ENCODE measurements at regions not wholly inside any gene's neighbourhood (a gene's known extent, or its start where the extent isn't known, plus 50 kb on each side); places are given as distances from the start of the nearest gene placed in this dataset.

GRCh38 chr20:11378252-11378651 lies 539.4 kb upstream of the BTBD3 start:
- in situ Hi-C loops (cut with MboI; ENCODE audit: low sequenced_read_pairs, unreplicated experiment), result no loop called here
- TF ChIP-seq, protein P1, sequence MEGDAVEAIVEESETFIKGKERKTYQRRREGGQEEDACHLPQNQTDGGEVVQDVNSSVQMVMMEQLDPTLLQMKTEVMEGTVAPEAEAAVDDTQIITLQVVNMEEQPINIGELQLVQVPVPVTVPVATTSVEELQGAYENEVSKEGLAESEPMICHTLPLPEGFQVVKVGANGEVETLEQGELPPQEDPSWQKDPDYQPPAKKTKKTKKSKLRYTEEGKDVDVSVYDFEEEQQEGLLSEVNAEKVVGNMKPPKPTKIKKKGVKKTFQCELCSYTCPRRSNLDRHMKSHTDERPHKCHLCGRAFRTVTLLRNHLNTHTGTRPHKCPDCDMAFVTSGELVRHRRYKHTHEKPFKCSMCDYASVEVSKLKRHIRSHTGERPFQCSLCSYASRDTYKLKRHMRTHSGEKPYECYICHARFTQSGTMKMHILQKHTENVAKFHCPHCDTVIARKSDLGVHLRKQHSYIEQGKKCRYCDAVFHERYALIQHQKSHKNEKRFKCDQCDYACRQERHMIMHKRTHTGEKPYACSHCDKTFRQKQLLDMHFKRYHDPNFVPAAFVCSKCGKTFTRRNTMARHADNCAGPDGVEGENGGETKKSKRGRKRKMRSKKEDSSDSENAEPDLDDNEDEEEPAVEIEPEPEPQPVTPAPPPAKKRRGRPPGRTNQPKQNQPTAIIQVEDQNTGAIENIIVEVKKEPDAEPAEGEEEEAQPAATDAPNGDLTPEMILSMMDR (IDR thresholded peaks at IDR 0.05; ENCODE audit: borderline replicate concordance, control extremely low read depth, extremely low read depth, insufficient read depth, missing control alignments), result no peak
- DNase-seq (ENCODE audit: low spot score), result no peak

- DNase-seq (ENCODE audit: low spot score), result no peak
- TF ChIP-seq, protein P1 (IDR thresholded peaks at IDR 0.05; ENCODE audit: borderline replicate concordance, control extremely low read depth, extremely low read depth, insufficient read depth, missing control alignments), result no peak
- in situ Hi-C loops (cut with MboI; ENCODE audit: low sequenced_read_pairs, unreplicated experiment), result no loop called here
Observed at GRCh38 chr20:11379257-11380011, 538.3 kb upstream of the BTBD3 start.

DNA sequence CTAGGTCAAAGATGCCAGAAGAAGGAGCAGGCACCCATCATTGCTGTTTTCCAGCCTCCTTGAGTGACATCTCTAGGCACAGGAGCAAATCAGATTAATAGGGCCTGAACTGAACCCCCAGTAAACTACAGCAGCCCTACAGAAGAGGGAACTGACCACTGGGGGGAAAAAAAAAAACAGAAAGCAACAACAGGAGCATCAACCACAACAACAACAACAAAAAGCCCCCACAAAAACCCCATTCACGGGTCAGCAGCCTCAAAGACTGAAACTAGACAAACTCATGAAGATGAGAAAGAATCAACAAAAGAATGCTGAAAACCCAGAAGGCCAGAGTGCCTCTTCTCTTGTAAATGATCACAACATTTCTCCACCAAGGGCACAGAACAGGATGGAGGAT lies 537.4 kb upstream of the BTBD3 start:
- TF ChIP-seq, protein P1 (IDR thresholded peaks at IDR 0.05; ENCODE audit: borderline replicate concordance, control extremely low read depth, extremely low read depth, insufficient read depth, missing control alignments), result no peak
- in situ Hi-C loops (cut with MboI; ENCODE audit: low sequenced_read_pairs, unreplicated experiment), result no loop called here
- DNase-seq (ENCODE audit: low spot score), result no peak

DNA sequence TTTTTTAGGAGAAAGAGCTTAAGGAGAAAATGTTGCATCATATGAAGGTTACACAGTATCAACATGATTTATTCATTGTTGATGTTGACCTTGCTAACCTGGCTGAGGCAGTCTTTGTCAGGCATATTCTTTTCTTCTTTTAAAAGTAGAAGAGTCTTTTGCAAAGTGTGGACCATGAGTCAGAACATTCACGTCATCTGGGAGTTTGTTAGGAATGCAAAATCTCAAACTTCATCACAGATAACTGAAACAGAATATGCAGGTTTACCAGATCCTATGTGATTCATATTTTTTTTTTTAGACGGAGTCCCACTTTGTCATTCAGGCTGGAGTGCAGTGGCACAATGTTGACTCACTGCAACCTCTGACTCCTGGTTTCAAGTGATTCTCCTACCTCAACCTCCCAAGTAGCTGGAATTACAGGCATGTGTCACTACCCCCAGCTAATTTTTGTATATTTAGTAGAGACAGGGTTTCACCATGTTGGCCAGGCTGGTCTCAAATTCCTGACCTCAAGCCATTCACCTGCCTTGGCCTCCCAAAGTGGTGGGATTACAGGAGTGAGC lies 530.4 kb upstream of the BTBD3 start:
- DNase-seq (ENCODE audit: low spot score), result no peak
- TF ChIP-seq, protein P1 (IDR thresholded peaks at IDR 0.05; ENCODE audit: borderline replicate concordance, control extremely low read depth, extremely low read depth, insufficient read depth, missing control alignments), result no peak
- in situ Hi-C loops (cut with MboI; ENCODE audit: low sequenced_read_pairs, unreplicated experiment), result no loop called here

GRCh38 chr20:11389186-11389585 lies 528.5 kb upstream of the BTBD3 start:
- TF ChIP-seq, protein P1 (IDR thresholded peaks at IDR 0.05; ENCODE audit: borderline replicate concordance, control extremely low read depth, extremely low read depth, insufficient read depth, missing control alignments), result no peak
- in situ Hi-C loops (cut with MboI; ENCODE audit: low sequenced_read_pairs, unreplicated experiment), result no loop called here
- no peak for DNase-seq (ENCODE audit: low spot score)

DNA sequence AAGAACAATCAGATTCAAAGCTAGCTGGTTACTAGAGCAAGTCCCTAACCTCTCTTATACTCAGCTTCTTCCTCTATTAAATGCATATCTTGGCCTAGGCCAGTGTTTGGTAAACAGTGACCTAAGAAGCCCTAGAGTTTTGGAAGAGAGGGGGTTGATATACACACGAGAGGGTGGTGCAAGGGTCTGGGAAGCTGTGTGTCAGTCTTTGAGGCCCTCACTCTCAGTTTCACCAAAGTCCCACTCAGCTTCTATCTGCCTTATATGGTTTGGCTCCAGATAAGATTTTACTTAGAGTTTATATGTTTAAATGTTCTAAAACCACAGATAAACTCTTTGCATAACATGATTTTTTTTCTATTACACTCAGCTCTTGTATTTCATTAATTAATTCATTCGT lies 526.1 kb upstream of the BTBD3 start:
- TF ChIP-seq, protein P1 (IDR thresholded peaks at IDR 0.05; ENCODE audit: borderline replicate concordance, control extremely low read depth, extremely low read depth, insufficient read depth, missing control alignments), result no peak
- DNase-seq (ENCODE audit: low spot score), result no peak
- in situ Hi-C loops (cut with MboI; ENCODE audit: low sequenced_read_pairs, unreplicated experiment), result no loop called here

Data from GM13976 (cell line).